H1 (cell line): ENCODE measurements at regions not wholly inside any gene's neighbourhood (a gene's known extent, or its start where the extent isn't known, plus 50 kb on each side); places are given as distances from the start of the nearest gene placed in this dataset.

Source experiments
- CTCF ChIA-PET: fragments of 300-600 bp; sonication (Branson Sonifier 250); formaldehyde crosslinking; loops from one replicate; lab custom pipeline; 2021; ENCODE audit not compliant: partially characterized antibody; lab: Charles Lee
- POLR2A ChIA-PET: fragments of 300-600 bp; sonication (Branson Sonifier 250); formaldehyde crosslinking; loops from one replicate; lab custom pipeline; 2021; ENCODE audit warnings: inconsistent platforms; ENCODE audit not compliant: partially characterized antibody; lab: Charles Lee
- DNase-seq, 2 experiments: peaks; one replicate each; pipeline versions ENCODE4 v3.0.0 to v3.0.0-alpha.2; 2010 to 2022; ENCODE audit warnings: low spot score in 2 of 2, low read depth in 1 of 2, mixed read lengths in 1 of 2
- FAIRE-seq: peaks from 2 replicates; lab custom pipeline; 2011; peaks lifted over from hg19 to GRCh38; lab: Jason Lieb, UNC
- H2AFZ ChIP-seq: 2 replicates; pipeline ENCODE4 v1.8.1; 2012; ENCODE audit warnings: low read length, inconsistent platforms
- H2AK5ac ChIP-seq: 2 replicates; pipeline ENCODE4 v1.6.1; 2013; ENCODE audit warnings: low read depth, low read length
- H2BK120ac ChIP-seq: replicated peaks from 2 replicates; pipeline ENCODE3; 2013; ENCODE audit warnings: low read depth, low read length, inconsistent platforms
- H2BK12ac ChIP-seq: 2 replicates; pipeline ENCODE4 v1.6.1; 2013; ENCODE audit warnings: low read depth, low read length
- H2BK15ac ChIP-seq: 2 replicates; pipeline ENCODE4 v1.6.1; 2013; ENCODE audit warnings: low read length
- H2BK20ac ChIP-seq: 2 replicates; pipeline ENCODE4 v1.6.1; 2013; ENCODE audit warnings: low read length
- H2BK5ac ChIP-seq: 2 replicates; pipeline ENCODE4 v1.6.1; 2013; ENCODE audit warnings: low read depth, low read length
- H3K14ac ChIP-seq: 2 replicates; pipeline ENCODE4 v1.6.1; 2013; ENCODE audit warnings: inconsistent platforms; ENCODE audit not compliant: insufficient read length
- H3K18ac ChIP-seq: 2 replicates; pipeline ENCODE4 v1.6.1; 2013; ENCODE audit warnings: low read length; ENCODE audit errors: extremely low read depth
- H3K23ac ChIP-seq: 2 replicates; pipeline ENCODE4 v1.6.1; 2013; ENCODE audit warnings: inconsistent platforms; ENCODE audit not compliant: insufficient read length
- H3K23me2 ChIP-seq: 2 replicates; pipeline ENCODE4 v1.6.1; 2013; ENCODE audit warnings: low read depth, low read length
- H3K27ac ChIP-seq: 2 replicates; pipeline ENCODE4 v1.6.1; 2011; ENCODE audit warnings: low read depth, low read length, inconsistent platforms
- H3K27me3 ChIP-seq, 4 experiments: replicated peaks in 1 of 4; 1 replicate in 1 of 4; 2 replicates in 3 of 4; pipeline versions ENCODE4 v1.6.1 to v1.8.1; 2011 to 2013; ENCODE audit warnings: low read length in 3 of 4, mild to moderate bottlenecking in 3 of 4, inconsistent platforms in 2 of 4, mixed read lengths in 2 of 4, moderate library complexity in 1 of 4; ENCODE audit not compliant: control insufficient read depth in 3 of 4, insufficient read depth in 3 of 4; ENCODE audit errors: extremely low read depth in 1 of 4
- H3K36me3 ChIP-seq, 4 experiments: 2 replicates each; pipeline versions ENCODE4 v1.6.1 to v1.8.1; 2011 to 2013; ENCODE audit warnings: mild to moderate bottlenecking in 4 of 4, low read length in 3 of 4, moderate library complexity in 2 of 4, control low read depth in 1 of 4, inconsistent platforms in 1 of 4; ENCODE audit not compliant: insufficient read depth in 4 of 4, control insufficient read depth in 2 of 4
- H3K4ac ChIP-seq: replicated peaks from 2 replicates; pipeline ENCODE3; 2013; ENCODE audit warnings: low read length, low read depth, mixed read lengths, inconsistent platforms; ENCODE audit not compliant: insufficient read length
- H3K4me1 ChIP-seq, 4 experiments: replicated peaks in 1 of 4; 1 replicate in 1 of 4; 2 replicates in 3 of 4; pipeline versions ENCODE4 v1.6.1 to v1.8.1; 2011 to 2013; ENCODE audit warnings: low read length in 3 of 4, inconsistent platforms in 2 of 4, mixed read lengths in 1 of 4; ENCODE audit not compliant: insufficient read depth in 4 of 4, control insufficient read depth in 3 of 4
- H3K4me2 ChIP-seq, 2 experiments: 2 replicates each; pipeline versions ENCODE4 v1.6.1 to v1.8.1; 2011 to 2013; ENCODE audit warnings: low read depth in 2 of 2, low read length in 2 of 2, control low read depth in 1 of 2, inconsistent platforms in 1 of 2, mild to moderate bottlenecking in 1 of 2; ENCODE audit not compliant: insufficient read depth in 1 of 2
- H3K4me3 ChIP-seq, 4 experiments: fragments of 200-600, 300-600 bp in 1 of 4; sonication (generic), shearing (Covaris generic), sonication (Bioruptor Twin) in 1 of 4; 2 replicates each; pipeline versions ENCODE4 v1.5.1 to v1.8.1; 2011 to 2016; ENCODE audit warnings: low read length in 4 of 4, low read depth in 3 of 4, control low read depth in 2 of 4, inconsistent platforms in 2 of 4, mild to moderate bottlenecking in 2 of 4, mixed read lengths in 1 of 4, moderate library complexity in 1 of 4; ENCODE audit not compliant: insufficient read depth in 2 of 4; ENCODE audit errors: extremely low read depth in 1 of 4
- H3K56ac ChIP-seq: replicated peaks from 2 replicates; pipeline ENCODE3; 2013; ENCODE audit warnings: low read depth, mild to moderate bottlenecking, mixed read lengths, low read length, inconsistent platforms; ENCODE audit not compliant: insufficient read length
- H3K79me1 ChIP-seq: 2 replicates; pipeline ENCODE4 v1.6.1; 2013; ENCODE audit warnings: low read depth, low read length, control low read depth
- H3K79me2 ChIP-seq, 2 experiments: 2 replicates each; pipeline versions ENCODE4 v1.6.1 to v1.8.1; 2012 to 2013; ENCODE audit warnings: low read length in 2 of 2, mild to moderate bottlenecking in 2 of 2, inconsistent platforms in 1 of 2; ENCODE audit not compliant: insufficient read depth in 2 of 2, control insufficient read depth in 1 of 2
- H3K9ac ChIP-seq, 4 experiments: replicated peaks in 1 of 4; 1 replicate in 1 of 4; 2 replicates in 3 of 4; pipeline versions ENCODE4 v1.6.1 to v1.8.1; 2011 to 2013; ENCODE audit warnings: low read depth in 3 of 4, low read length in 3 of 4, control low read depth in 2 of 4, mild to moderate bottlenecking in 2 of 4, moderate library complexity in 2 of 4, inconsistent platforms in 1 of 4; ENCODE audit errors: extremely low read depth in 1 of 4
- H3K9me3 ChIP-seq, 2 experiments: 2 replicates each; pipeline versions ENCODE4 v1.6.1 to v1.8.1; 2012 to 2013; ENCODE audit warnings: mild to moderate bottlenecking in 2 of 2, moderate library complexity in 2 of 2, control low read depth in 1 of 2, inconsistent platforms in 1 of 2, low read depth in 1 of 2, low read length in 1 of 2, mixed read lengths in 1 of 2; ENCODE audit not compliant: insufficient read depth in 2 of 2
- H4K20me1 ChIP-seq, 2 experiments: replicated peaks in 1 of 2; 2 replicates each; pipeline versions ENCODE3 to v1.8.1; 2011 to 2013; ENCODE audit warnings: inconsistent platforms in 2 of 2, low read length in 2 of 2, mild to moderate bottlenecking in 1 of 2; ENCODE audit not compliant: insufficient read depth in 2 of 2, control insufficient read depth in 1 of 2
- H4K5ac ChIP-seq: 2 replicates; pipeline ENCODE4 v1.6.1; 2013; ENCODE audit warnings: low read length, low read depth, mixed read lengths, inconsistent platforms; ENCODE audit not compliant: insufficient read length
- H4K8ac ChIP-seq: 2 replicates; pipeline ENCODE4 v1.8.0; 2013; ENCODE audit warnings: mild to moderate bottlenecking, moderate library complexity, low read length, inconsistent platforms; ENCODE audit not compliant: insufficient read depth; ENCODE audit errors: extremely low read depth
- H4K91ac ChIP-seq: replicated peaks from 2 replicates; pipeline ENCODE3; 2013; ENCODE audit warnings: low read length, mixed read lengths, inconsistent platforms; ENCODE audit not compliant: insufficient read length
- CBX5 ChIP-seq: fragments of 300-800, 300-1000 bp; sonication (generic); IDR thresholded peaks from 2 replicates; pipeline ENCODE4 v1.7.1; 2016; ENCODE audit warnings: antibody characterized with exemption, low read length, low read depth
- CEBPB ChIP-seq: IDR thresholded peaks from 2 replicates; pipeline ENCODE4 v1.6.1; 2012; ENCODE audit warnings: low read depth, low read length
- CHD1 ChIP-seq: IDR thresholded peaks from 2 replicates; pipeline ENCODE4 v1.6.1; 2012; ENCODE audit warnings: low read depth, low read length, improper control_type of control experiment
- CTCF ChIP-seq, 3 experiments: IDR thresholded peaks; 1 replicate in 2 of 3; 2 replicates in 1 of 3; pipeline versions ENCODE4 v1.5.1 to v1.6.1; 2011; ENCODE audit warnings: low read length in 3 of 3, mild to moderate bottlenecking in 3 of 3, inconsistent platforms in 2 of 3, low read depth in 1 of 3, moderate library complexity in 1 of 3; ENCODE audit not compliant: insufficient read depth in 1 of 3; ENCODE audit errors: control extremely low read depth in 1 of 3
- MAFK ChIP-seq: IDR thresholded peaks from 2 replicates; pipeline ENCODE4 v1.6.1; 2012; ENCODE audit warnings: low read depth, mild to moderate bottlenecking, improper control_type of control experiment, low read length
- POLR2AphosphoS5 ChIP-seq: IDR thresholded peaks from 2 replicates; pipeline ENCODE4 v1.6.1; 2011; ENCODE audit warnings: low read depth, low read length
- RFX5 ChIP-seq: IDR thresholded peaks from 2 replicates; pipeline ENCODE4 v1.6.1; 2011; ENCODE audit warnings: low read depth, low read length, improper control_type of control experiment, borderline replicate concordance
- RXRA ChIP-seq: IDR thresholded peaks from 2 replicates; pipeline ENCODE4 v1.6.1; 2011; ENCODE audit warnings: low read depth, mild to moderate bottlenecking, low read length, moderate library complexity; ENCODE audit not compliant: insufficient read depth
- USF2 ChIP-seq: IDR thresholded peaks from 2 replicates; pipeline ENCODE4 v1.6.1; 2011; ENCODE audit warnings: low read length, improper control_type of control experiment
- WGBS, 2 experiments: shearing (Covaris generic) in 1 of 2; methylation state at CpG; one replicate each; pipeline versions ENCODE4 v1.1.6 to v1.1.7; 2013 to 2015; ENCODE audit warnings: low lambda C conversion rate in 2 of 2, mixed read lengths in 2 of 2, inconsistent platforms in 1 of 2, low coverage in 1 of 2, missing lambda C conversion rate in 1 of 2; ENCODE audit not compliant: insufficient replicate concordance in 2 of 2, insufficient coverage in 1 of 2, insufficient read length in 1 of 2; ENCODE audit errors: extremely low coverage in 1 of 2, missing lambda C conversion rate in 1 of 2; 5-methylcytosine and 5-hydroxymethylcytosine counted together
- TF ChIP-seq, protein P1 (sequence below): IDR thresholded peaks from 2 replicates; pipeline ENCODE4 v1.6.1; 2012; ENCODE audit warnings: inconsistent platforms
- TF ChIP-seq, protein P2 (sequence below): IDR thresholded peaks from 2 replicates; pipeline ENCODE4 v1.6.1; 2012; ENCODE audit warnings: inconsistent platforms

GRCh38 chr2:49664827-49665226, 510.5 kb upstream of the FSHR start:
- Histone ChIP-seq H3K23ac (no peak overlapping the region), H3K4me2 (no peak overlapping the region), H3K4ac (no peak overlapping the region), H3K79me1 (no peaks in the 10 kb centered on the region), H4K5ac (no peak overlapping the region), H3K36me3 (no peaks in the 10 kb centered on the region), H3K4me1 (no peaks in the 10 kb centered on the region), H2BK20ac (no peak overlapping the region), H3K79me2 (no peaks in the 10 kb centered on the region), H2BK15ac (no peak overlapping the region), H3K9me3 (no peaks in the 10 kb centered on the region), H2BK5ac (no peak overlapping the region), H2BK12ac (no peak overlapping the region), H3K27me3 (no peaks in the 10 kb centered on the region), H3K14ac (no peak overlapping the region), H3K23me2 (no peaks in the 10 kb centered on the region), H3K9ac (no peak overlapping the region), H4K91ac (no peak overlapping the region), H3K18ac (no peak overlapping the region), H4K8ac (no peak overlapping the region), H2BK120ac (no peak overlapping the region), H4K20me1 (no peaks in the 10 kb centered on the region), H3K4me3 (no peak overlapping the region), H3K56ac (no peak overlapping the region), H2AK5ac (no peak overlapping the region), H2AFZ (no peak overlapping the region), H3K27ac (no peak overlapping the region)
- no peak for DNase-seq
- no peak for FAIRE-seq
- 96% methylated on average over 4 of the region's 4 CpGs; no CpG with 5 or more reads in 1 of the 2 experiments for WGBS, 2 experiments
- POLR2A ChIA-PET = no interaction called here
- CTCF ChIA-PET = interaction anchor here (1.8 kb wide), 1 partner anchor 48 kb away, joined by 7 read pairs; no protein-coding TSS in a partner anchor
- TF ChIP-seq POLR2AphosphoS5 (no peak), MAFK (no peak), CBX5 (no peak), CEBPB (no peak), CTCF (IDR thresholded peaks at IDR 0.05; ENCODE audit: control extremely low read depth in 1 of 3, insufficient read depth in 1 of 3, low read depth in 1 of 3, low read length in 3 of 3) (no peak), RFX5 (no peak), CHD1 (no peak), RXRA (no peak), USF2 (no peak)
- TF ChIP-seq, protein P1, sequence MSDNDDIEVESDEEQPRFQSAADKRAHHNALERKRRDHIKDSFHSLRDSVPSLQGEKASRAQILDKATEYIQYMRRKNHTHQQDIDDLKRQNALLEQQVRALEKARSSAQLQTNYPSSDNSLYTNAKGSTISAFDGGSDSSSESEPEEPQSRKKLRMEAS = no peak
- TF ChIP-seq, protein P2, sequence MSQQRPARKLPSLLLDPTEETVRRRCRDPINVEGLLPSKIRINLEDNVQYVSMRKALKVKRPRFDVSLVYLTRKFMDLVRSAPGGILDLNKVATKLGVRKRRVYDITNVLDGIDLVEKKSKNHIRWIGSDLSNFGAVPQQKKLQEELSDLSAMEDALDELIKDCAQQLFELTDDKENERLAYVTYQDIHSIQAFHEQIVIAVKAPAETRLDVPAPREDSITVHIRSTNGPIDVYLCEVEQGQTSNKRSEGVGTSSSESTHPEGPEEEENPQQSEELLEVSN = no peak
